ES-I3 (cell line): ENCODE measurements at regions not wholly inside any gene's neighbourhood (a gene's known extent, or its start where the extent isn't known, plus 50 kb on each side); places are given as distances from the start of the nearest gene placed in this dataset.

Experiments used
- H3K36me3 ChIP-seq: 2 replicates; pipeline ENCODE4 v1.6.1; 2013; ENCODE audit warnings: mild to moderate bottlenecking, low read length, control low read depth, moderate library complexity; ENCODE audit not compliant: insufficient read depth
- H3K4me1 ChIP-seq: 2 replicates; pipeline ENCODE4 v1.6.1; 2013; ENCODE audit warnings: mild to moderate bottlenecking, control low read depth, low read length; ENCODE audit not compliant: insufficient read depth
- H3K9ac ChIP-seq: 2 replicates; pipeline ENCODE4 v1.6.1; 2013; ENCODE audit warnings: low read depth, mild to moderate bottlenecking, low read length, moderate library complexity
- H3K9me3 ChIP-seq: 2 replicates; pipeline ENCODE4 v1.6.1; 2013; ENCODE audit warnings: mild to moderate bottlenecking, low read length, moderate library complexity; ENCODE audit not compliant: control insufficient read depth, insufficient read depth

DNA sequence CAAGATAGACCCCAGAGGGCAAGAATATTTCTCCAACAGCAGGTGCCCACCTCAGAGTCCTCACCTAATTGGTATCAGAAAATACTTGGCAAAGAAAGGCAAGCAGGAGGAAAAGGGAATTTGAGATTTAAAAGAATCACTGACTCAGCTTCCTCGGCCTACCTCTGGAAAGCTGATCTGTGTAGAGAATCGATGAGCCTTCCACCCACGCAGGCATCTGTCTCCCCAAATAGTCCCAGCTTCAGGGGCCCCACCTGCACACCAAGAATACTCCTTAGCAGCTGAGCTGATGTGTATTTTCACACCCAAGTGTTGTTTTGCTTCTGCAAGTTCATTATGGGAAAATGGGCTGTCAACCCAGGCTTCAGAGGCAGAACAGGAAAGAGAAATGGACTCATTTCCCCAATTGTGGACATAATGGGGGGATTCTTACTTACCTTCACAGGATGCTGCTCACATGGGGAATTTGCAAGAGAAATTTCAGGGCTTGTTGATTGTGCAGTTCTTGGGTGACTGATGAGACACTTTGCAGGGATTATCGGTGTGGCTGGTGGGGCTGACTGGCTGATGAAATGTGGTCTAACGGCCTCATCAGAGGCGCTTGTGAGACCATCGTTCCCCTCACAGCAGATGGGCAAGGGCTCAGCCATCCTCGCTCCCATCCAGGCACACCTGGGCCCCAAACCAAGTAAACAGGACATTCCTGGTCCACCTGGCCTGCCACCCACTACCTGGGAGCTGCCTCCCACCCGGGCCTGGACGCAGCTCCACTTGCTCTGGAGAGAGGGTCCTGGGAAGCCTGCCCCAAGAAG lies 436.3 kb downstream of the PTPRU start:
- no peaks in the 10 kb centered on the region for H3K9me3 ChIP-seq
- H3K4me1 ChIP-seq: peaks cover 7% of the 10 kb centered on the region; the same call in 1 of the 2 replicates
- no peak overlapping the region for H3K9ac ChIP-seq
- no peaks in the 10 kb centered on the region for H3K36me3 ChIP-seq

GRCh38 chr1:29671446-29672356 lies 435.4 kb downstream of the PTPRU start:
- Histone ChIP-seq H3K9ac (no peak overlapping the region), H3K9me3 (no peaks in the 10 kb centered on the region), H3K4me1 (peaks cover 7% of the 10 kb centered on the region; the same call in 1 of the 2 replicates), H3K36me3 (no peaks in the 10 kb centered on the region)

- Histone ChIP-seq H3K4me1 (peaks cover 7% of the 10 kb centered on the region; the same call in 1 of the 2 replicates), H3K9me3 (no peaks in the 10 kb centered on the region), H3K36me3 (no peaks in the 10 kb centered on the region), H3K9ac (no peak overlapping the region)
These were observed 434.4 kb downstream of the PTPRU start for GRCh38 chr1:29670752-29671151.

- Histone ChIP-seq H3K4me1 (peaks cover 8% of the 10 kb centered on the region), H3K36me3 (no peaks in the 10 kb centered on the region), H3K9ac (no peak overlapping the region), H3K9me3 (no peaks in the 10 kb centered on the region)
These were observed 433.6 kb downstream of the PTPRU start for GRCh38 chr1:29669912-29670311.

DNA sequence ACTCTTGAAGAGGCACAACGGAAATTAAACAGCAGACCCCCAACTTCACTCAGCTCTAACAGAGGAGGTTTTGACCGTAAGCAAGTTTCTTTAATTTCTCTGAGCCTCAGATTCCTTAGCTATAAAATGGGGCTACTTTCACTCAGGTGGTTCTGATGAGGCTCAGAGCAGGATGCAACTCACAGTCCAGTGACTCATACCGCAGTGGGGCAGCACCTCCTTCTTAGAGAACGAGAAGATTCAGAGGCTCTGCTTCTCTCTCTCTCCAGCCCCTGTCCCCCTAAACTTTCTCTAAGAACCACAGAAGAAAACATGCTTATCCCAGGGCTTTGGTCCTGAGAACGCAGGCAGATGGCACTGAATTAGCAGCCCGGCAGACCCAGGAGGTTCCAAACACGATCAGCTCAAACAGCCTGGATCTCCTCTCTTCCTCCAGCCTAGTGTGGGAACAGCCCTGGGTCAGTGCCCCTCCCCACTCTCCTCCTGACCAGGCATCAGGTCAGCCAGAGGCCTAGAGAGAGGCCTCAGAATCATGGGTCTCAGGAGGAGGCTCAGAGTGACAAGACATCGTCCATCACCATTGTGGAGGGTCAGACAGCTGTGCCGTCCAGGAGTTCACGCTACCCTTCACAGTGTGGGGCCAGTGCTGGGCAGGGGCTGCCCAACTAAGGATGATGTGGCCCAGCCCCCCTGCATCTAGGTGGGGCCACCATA lies 433.0 kb downstream of the PTPRU start:
- no peak overlapping the region for H3K9ac ChIP-seq
- H3K9me3 ChIP-seq: no peaks in the 10 kb centered on the region
- no peaks in the 10 kb centered on the region for H3K36me3 ChIP-seq
- H3K4me1 ChIP-seq: peaks cover 13% of the 10 kb centered on the region

DNA sequence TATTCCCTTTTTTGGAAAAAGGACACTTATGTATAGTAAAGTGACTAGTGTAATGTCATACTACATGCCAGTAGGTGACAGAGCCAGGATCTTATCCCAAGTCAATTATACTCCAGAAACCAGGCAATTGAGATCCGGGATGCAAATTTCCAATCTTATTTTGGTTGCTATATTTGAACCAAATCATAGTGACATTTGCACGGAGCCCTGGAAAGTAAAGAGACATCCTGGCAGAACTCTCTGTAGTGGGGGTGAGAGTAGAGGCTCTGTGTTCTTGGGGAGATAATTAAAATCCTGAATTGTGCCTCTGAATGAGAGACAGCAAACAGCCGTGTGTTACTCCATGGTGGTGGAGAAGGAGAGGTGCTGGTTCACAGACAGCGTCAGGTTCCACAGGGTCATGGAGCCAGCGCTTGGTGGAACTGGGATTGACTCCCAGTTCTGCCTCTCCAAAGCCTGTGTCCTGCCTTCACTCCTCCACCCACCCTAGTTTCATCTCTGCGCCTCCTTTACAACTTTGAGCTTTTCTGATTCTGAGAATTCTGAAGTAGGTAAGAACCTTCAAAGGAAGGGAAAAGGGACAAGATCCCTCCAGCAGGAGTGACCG lies 432.3 kb downstream of the PTPRU start:
- H3K9ac ChIP-seq: no peak overlapping the region
- no peaks in the 10 kb centered on the region for H3K36me3 ChIP-seq
- H3K4me1 ChIP-seq: peaks cover 11% of the 10 kb centered on the region
- no peaks in the 10 kb centered on the region for H3K9me3 ChIP-seq

DNA sequence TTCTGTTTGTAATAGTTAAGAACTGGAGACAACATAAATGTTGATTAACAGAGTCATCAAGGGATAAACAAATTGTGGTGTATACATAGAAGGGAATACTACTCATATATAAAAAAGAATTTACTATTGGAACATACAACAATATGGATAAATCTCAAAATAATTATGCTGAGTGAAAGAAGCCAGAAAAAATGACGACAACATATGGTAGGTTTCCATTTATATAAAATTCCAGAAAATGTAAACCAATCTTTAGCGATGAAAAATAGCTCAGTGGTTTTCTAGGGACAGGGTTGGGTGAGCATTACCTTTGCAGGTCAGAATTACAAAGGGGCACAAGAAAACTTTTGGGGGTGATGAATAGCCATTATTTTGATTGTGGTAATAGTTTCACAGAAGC lies 431.6 kb downstream of the PTPRU start:
- Histone ChIP-seq H3K4me1 (peaks cover 10% of the 10 kb centered on the region), H3K9me3 (no peaks in the 10 kb centered on the region)

GRCh38 chr1:29664711-29665110 lies 428.4 kb downstream of the PTPRU start:
- no peaks in the 10 kb centered on the region for H3K36me3 ChIP-seq
- H3K4me1 ChIP-seq: peaks cover 10% of the 10 kb centered on the region
- H3K9ac ChIP-seq: no peak overlapping the region
- H3K9me3 ChIP-seq: no peaks in the 10 kb centered on the region; the same call in 1 of the 2 replicates

More for the DNA sequence above, 431.6 kb downstream of the PTPRU start:
- no peak overlapping the region for H3K9ac ChIP-seq
- no peaks in the 10 kb centered on the region for H3K36me3 ChIP-seq

DNA sequence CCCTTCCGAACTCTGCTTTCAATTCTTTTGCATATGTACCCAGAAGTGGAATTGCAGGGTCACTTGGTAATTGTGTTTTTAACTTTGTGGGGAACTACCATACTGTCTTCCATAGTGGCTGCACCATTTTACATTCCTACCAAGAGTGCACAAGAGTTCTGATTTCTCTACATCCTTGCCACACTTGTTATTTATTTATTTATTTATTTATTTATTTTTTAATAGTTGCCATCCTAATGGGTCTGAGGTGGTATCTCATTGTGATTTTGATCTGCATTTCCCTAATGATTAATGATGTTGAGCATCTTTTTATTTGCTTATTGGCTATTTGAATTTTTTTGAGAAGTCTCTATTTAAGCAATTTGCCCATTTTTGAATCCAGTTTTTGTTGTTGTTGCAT lies 422.4 kb downstream of the PTPRU start:
- Histone ChIP-seq H3K9me3 (peaks cover 3% of the 10 kb centered on the region; the same call in 1 of the 2 replicates), H3K4me1 (no peaks in the 10 kb centered on the region), H3K9ac (no peak overlapping the region), H3K36me3 (no peaks in the 10 kb centered on the region)

DNA sequence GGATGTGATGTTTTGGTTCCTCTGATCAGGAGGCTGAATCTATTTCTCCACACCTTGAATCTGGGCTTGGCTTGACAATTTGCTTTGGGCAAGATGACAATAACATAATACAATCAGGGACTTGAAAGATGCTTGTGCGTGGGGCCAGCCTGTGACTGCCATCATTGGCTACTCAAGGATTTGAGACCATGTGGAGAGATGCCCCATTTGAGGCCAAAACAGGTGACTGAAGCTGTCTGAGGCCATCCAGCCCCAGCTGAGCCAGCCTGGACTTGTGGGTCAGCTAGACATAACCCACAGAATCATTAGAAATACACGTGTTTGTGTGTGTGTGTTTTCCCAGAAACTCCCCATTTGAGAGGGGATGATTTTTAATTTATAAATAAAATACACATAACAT lies 421.5 kb downstream of the PTPRU start:
- peaks cover 3% of the 10 kb centered on the region; the same call in 1 of the 2 replicates for H3K9me3 ChIP-seq
- H3K4me1 ChIP-seq: no peaks in the 10 kb centered on the region
- H3K9ac ChIP-seq: no peak overlapping the region
- no peaks in the 10 kb centered on the region for H3K36me3 ChIP-seq

DNA sequence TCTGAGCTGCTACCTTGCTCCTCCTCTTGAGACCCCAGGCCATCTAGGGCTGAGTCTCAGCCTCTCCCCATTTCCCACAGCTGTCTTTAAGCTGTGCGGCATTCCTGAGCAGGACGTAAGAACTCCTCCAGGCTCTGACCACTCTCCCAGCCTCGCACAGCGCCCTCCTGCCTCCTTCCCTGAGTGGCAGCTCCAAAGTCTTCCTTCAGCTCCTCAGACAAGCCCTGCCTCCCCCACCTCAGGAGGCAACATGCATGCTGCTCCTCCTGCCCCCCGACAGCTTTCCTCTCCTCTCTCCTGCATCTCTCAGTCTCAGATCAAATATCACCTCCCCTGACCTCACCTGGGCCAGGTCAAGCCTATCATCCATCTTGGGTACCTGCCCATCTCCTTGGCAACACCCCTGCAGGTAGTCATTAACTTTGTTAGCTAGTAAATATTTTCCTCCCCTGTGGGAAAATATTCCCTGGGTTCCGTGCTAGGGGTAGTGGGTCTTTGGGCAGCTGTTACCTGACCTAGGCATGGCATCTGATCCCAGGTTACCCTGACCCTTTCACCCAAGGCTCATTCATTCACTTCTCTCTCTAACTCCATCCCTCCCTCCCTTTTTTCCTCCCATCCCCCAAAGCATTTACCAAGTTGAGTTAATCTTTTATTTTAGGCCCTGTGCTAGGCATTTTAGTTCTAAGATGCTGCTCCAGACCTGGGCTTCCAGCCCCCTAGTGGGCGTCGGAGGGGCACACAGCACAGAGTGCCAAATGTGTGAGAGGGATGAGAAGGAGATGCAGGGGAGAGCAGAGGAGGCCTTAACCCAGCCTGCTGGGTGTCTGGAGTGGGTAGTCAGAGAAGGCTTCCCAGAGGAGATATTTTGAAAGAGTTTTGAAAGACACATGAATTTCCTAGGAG lies 419.9 kb downstream of the PTPRU start:
- H3K9me3 ChIP-seq: peaks cover 3% of the 10 kb centered on the region; the same call in 1 of the 2 replicates
- no peaks in the 10 kb centered on the region for H3K4me1 ChIP-seq
- no peak overlapping the region for H3K9ac ChIP-seq
- no peaks in the 10 kb centered on the region for H3K36me3 ChIP-seq

GRCh38 chr1:29655145-29655544 lies 418.8 kb downstream of the PTPRU start:
- Histone ChIP-seq H3K9ac (no peak overlapping the region), H3K4me1 (no peaks in the 10 kb centered on the region), H3K9me3 (peaks cover 3% of the 10 kb centered on the region; the same call in 1 of the 2 replicates), H3K36me3 (no peaks in the 10 kb centered on the region)

DNA sequence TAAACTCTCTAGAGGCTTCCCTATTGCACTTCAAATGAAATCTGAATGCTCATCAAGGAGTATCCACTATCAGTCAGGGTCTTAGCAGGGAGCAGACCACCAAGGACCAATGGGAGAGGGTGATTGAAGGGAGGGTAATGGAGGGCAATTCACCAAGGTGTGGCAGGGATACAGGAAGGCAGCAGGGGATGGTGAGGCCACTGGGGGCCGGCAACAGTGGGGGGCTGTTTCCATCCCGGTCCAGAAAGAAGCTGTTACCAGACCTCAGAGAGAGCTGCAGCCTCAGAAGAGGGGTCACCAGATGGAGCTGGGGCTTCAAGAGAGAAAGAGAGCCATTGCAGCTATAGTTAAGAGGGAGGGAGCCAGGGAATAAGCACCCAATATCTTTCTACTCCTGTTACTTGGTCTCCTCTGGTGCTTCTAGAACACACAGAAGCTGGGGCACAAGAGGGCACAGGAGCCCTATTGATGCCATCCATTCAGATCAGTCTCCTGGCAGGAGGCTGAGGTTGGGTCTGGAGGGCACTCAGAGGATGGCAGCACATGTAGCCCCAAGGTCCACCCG lies 417.6 kb downstream of the PTPRU start:
- H3K4me1 ChIP-seq: no peaks in the 10 kb centered on the region
- H3K9ac ChIP-seq: no peak overlapping the region
- no peaks in the 10 kb centered on the region for H3K9me3 ChIP-seq
- no peaks in the 10 kb centered on the region for H3K36me3 ChIP-seq
